NCI-H82 (cell line): ENCODE measurements at regions not wholly inside any gene's neighbourhood (a gene's known extent, or its start where the extent isn't known, plus 50 kb on each side); places are given as distances from the start of the nearest gene placed in this dataset.
"Not testable (repeated sequence)": the region's sequence is repeated elsewhere in the genome, so short reads cannot be mapped to it uniquely, and the experiment has no call there.

Source experiments
- DNase-seq: peaks from one replicate; lab custom pipeline; 2025; lab: John Stamatoyannopoulos, UW

DNA sequence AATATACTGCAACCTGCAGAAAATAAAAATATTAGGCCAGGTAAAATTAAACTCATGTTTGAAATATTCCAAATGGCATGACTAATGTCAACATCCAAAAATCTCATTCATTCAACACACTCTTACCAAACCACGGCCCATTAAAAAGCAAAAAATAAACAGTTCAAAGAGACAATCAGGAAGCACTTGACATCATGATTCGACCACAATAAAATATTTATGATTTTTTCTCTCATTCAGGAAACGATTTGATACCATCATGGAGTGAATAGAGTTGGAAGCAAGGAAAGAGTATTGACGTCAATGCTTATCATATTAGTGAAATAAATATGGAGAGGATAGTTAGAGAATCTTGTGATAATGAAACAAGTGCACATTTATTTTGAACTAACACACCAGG is 354.1 kb downstream of the KCNJ2 start:
- DNase-seq: no peak

DNA sequence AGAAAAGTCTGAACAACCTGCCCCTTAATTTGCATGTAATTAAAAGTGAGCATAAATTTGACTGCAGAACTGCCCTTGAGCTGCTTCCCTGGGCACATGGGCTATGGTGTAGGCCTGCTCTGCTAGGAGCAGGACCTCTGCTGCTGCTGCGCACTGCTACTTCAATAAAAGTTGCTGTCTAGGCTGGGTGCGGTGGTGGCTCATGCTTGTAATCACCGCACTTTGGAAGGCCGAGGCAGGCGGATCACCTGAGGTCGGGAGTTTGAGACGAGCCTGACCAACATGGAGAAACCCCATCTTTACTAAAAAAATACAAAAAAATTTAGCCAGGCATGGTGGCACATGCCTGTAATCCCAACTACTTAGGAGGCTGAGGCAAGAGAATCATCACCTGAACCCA is 355.7 kb downstream of the KCNJ2 start:
- not testable (repeated sequence) for DNase-seq

DNA sequence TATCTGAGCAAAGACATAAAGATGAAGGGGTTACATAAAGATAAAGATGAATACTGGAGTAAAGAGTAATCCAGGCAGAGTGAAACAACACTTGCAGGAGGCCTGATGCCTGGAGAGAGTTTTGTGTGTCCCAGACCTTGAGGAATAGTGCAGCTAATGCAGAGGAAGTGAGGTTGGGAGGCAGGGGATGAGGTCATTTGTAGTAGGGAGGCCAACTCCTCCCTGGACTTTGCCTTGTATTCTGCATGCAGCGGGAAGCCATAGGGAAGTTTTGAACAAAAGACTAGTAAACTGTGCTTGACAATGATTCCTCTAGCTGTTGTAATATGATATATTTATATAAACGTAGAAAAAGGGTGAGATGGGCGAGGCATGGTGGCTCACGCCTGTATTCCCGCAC is 356.6 kb downstream of the KCNJ2 start:
- DNase-seq: no peak

DNA sequence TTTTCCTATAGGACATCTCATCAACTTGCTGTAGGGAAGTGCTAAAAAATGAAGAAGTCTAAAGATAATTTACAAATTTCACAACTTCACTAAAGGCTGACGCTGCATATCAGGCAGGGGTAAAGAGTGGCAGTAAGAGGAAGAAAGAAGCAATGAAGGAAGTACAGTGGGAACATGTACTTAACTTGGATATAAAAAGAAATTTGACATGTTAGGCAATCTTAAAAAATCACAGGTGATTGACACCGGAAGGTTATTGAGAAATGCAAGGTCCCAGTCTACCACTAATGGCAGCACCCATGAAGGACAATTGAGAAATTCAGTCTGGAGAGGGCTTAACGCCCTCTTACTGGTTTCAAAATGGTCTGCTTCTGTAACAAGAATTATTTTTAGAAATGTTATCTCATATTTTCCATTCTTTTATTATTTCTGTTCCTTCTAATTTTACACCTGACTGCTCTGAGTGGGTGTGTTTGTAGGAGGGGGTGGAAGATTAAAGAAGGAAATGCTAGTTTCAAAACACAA is 358.1 kb downstream of the KCNJ2 start:
- no peak for DNase-seq

GRCh38 chr17:70533427-70533826 is 364.1 kb downstream of the KCNJ2 start:
- DNase-seq: no peak

DNA sequence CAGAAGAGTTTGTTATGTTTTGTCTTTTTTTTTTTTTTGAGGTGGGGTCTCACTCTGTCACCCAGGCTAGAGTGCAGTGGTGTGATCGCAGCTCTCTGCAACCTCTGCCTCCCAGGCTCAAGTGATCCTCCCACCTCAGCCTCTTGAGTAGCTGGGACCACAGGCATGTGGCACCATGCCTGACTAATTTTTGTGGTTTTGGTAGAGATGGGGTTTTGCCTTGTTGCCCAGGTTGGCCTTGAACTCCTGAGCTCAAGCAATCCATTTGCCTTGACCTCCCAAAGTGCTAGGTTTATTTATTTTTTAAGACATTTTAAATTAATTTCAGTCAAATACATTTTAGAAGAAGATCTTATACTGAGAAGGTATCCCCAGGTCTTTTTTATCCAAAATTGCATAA is 366.7 kb downstream of the KCNJ2 start:
- no peak for DNase-seq

- DNase-seq: no peak
These were observed 370.0 kb downstream of the KCNJ2 start for GRCh38 chr17:70539132-70539924.

DNA sequence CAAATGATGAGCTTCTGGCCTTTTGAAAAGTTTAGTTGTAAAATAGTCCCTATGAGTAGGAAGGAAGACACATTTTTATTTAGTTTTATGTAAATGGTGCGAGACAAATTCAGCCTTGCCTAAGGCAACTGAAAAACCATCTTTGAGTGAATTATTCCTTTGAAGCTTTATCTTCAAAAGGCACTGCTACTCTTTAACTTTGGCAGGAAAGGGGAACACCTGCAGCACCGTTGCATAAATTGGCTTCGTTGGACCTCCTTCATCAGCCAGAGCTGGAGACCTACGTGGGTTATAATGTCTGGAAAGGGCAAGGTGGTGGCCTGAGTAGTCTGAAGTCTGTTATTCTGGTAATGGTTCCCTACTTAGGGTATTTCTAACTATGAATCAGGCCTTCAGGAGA is 373.5 kb downstream of the KCNJ2 start:
- no peak for DNase-seq

- DNase-seq: peak; percentile 22
These were observed 375.0 kb downstream of the KCNJ2 start for GRCh38 chr17:70544317-70544716.

- peak; percentile 85 for DNase-seq
These were observed 383.1 kb downstream of the KCNJ2 start for GRCh38 chr17:70552230-70552981.

GRCh38 chr17:70552982-70553334 is 383.6 kb downstream of the KCNJ2 start:
- DNase-seq: no peak

GRCh38 chr17:70555723-70556122 is 386.4 kb downstream of the KCNJ2 start:
- DNase-seq: no peak

- DNase-seq: peak; percentile 9
These were observed 389.5 kb downstream of the KCNJ2 start for GRCh38 chr17:70558821-70559220.

DNA sequence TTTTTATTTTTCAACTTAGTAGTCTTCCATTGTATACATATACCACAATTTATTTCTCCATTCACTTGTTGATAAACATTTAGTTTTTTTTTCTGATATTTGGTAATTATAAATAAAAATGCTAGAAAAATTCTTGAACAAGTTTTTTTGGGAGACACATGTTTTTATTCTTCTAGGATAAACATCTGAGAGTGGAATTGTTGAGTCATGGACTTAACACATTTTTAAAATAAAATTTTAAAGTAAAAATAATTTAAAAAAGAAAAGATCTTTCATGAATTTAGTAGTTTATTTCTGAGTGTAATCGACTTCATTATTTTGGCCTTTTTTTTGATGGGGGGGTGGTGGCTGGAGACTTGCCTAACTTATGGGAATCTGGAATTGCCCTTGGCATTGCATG is 391.1 kb downstream of the KCNJ2 start:
- DNase-seq: no peak

GRCh38 chr17:70562137-70562536 is 392.8 kb downstream of the KCNJ2 start:
- no peak for DNase-seq

DNA sequence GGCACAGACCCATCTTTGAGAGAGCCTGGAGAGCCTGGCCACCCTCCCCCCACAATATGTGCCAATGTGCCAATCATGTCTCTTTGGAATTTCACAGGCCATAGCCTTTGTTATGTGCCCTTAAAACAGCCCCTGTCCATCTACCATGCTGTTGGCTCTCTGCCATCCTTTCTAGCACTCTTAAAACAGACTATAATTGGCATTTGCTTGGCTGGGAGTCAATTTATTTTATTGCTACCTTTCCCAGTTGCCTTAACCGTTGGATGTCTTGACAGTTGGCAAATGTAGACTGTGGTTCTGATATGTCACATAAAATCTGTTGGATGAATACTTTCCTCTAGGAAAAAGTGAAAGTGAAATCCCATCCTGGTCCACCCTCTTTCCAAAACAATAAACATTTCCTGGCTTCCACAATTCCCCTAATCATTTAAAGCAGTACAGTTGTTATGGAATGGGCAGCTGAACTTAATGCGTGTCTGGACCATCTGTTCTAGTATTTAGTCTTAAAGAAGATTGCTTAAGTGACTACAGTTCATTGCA is 394.0 kb downstream of the KCNJ2 start:
- DNase-seq: peak; percentile 96

DNA sequence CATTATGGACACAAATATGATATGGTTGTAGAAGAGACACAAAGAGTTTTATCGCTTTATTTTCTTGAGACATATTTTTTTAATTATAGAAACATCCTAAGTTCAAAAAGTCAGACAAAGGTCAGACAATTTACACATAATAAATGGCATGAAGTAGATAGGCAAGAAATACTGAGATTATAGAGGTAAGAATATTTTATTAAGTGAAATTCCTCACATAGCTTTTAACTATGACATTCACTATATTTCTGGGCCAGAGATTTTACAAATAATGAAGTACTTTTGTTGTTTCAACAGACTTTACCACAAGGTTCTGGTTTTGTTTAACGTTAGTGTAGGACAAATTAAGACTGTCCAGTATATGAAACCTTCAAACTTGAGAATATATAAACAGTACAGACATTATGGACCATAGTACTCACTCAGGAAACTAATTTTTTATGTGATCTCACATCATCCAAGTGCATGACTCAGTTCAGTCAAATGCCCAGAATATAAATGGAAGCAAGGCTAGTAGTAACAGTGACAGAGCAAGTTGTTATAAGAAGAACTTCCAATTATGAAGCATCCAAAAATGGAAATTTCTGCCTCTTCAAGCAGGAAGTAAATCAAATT is 394.8 kb downstream of the KCNJ2 start:
- no peak for DNase-seq

GRCh38 chr17:70569128-70569527 is 399.8 kb downstream of the KCNJ2 start:
- no peak for DNase-seq

DNA sequence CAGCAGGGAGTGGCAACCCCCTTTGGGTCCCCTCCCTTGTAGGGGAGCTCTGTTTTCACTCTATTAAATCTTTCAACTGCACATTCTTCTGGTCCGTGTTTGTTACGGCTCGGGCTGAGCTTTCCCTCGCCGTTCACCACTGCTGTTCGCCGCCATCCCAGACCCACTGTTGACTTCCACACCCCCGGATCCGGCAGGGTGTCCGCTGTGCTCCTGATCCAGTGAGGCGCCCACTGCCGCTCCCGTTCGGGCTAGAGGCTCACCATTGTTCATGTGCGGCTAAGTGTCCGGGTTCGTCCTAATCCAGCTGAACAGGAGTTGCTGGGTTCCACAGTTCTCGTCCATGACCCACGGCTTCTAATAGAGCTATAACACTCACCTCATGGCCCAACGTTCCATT is 408.1 kb downstream of the KCNJ2 start:
- no peak for DNase-seq

- DNase-seq: no peak
These were observed 412.1 kb downstream of the KCNJ2 start for GRCh38 chr17:70581459-70581858.

- no peak for DNase-seq
These were observed 413.4 kb downstream of the KCNJ2 start for GRCh38 chr17:70582777-70583176.

DNA sequence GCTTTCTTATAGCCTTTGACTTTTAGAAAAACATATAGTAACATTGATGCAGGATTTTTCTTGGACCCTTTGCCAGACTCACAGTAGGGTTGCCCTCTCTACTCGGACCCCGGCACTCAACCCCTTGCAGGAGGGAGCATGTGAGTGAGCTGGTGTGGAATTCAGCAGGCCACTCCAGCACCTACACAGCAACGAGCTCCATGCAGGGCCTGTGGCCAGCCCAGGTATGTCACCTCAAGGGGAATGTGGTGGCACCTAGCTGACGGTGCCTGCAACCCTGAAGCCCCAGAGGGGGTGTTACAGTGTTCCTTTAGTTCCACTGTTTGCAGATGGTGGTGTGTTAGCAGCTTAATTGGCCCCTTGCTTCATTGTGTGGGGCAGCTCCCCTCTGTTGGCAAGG is 414.9 kb downstream of the KCNJ2 start:
- DNase-seq: no peak

GRCh38 chr17:70588003-70588402 is 418.7 kb downstream of the KCNJ2 start:
- no peak for DNase-seq
